Posterior cingulate gyrus (tissue), 11 donors: ENCODE measurements at regions not wholly inside any gene's neighbourhood (a gene's known extent, or its start where the extent isn't known, plus 50 kb on each side); places are given as distances from the start of the nearest gene placed in this dataset.
"Not testable (repeated sequence)": the region's sequence is repeated elsewhere in the genome, so short reads cannot be mapped to it uniquely, and the experiment has no call there.

Experiments
- DNase-seq, 10 donors: peaks; one replicate each; pipeline versions ENCODE4 v3.0.0 to v3.0.0-alpha.2; 2020 to 2021; ENCODE audit warnings: mixed read lengths in 3 of 10
- intact Hi-C: fragments of 100-400 bp; cut with DNase I; formaldehyde crosslinking; loops from one replicate; pipeline ENCODE4 v1.15.1; 2023

GRCh38 chr3:153768561-153769469, 352.4 kb upstream of the ARHGEF26 start:
- DNase-seq = peak in 3 of 10 donors; percentile 19 to 78 (median 23)
- intact Hi-C loops = loop anchor here (1.0 to 10.0 kb wide), 3 partner anchors 604 to 742 kb away; partner anchors contain the start of gene RAP2B

GRCh38 chr3:153783106-153783505, 338.1 kb upstream of the ARHGEF26 start:
- no peak for DNase-seq

GRCh38 chr3:153783741-153784480, 337.3 kb upstream of the ARHGEF26 start:
- intact Hi-C loops = no loop called here
- DNase-seq = no peak

More at GRCh38 chr3:153783106-153783505, 338.1 kb upstream of the ARHGEF26 start:
- intact Hi-C loops = no loop called here

GRCh38 chr3:153785901-153786300, 335.3 kb upstream of the ARHGEF26 start:
- intact Hi-C loops = no loop called here
- no peak for DNase-seq

- no peak for DNase-seq
- intact Hi-C loops = no loop called here
Observed at GRCh38 chr3:153789380-153789779, 331.8 kb upstream of the ARHGEF26 start.

GRCh38 chr3:153797056-153797455, 324.1 kb upstream of the ARHGEF26 start:
- intact Hi-C loops, DNase-seq: not testable (repeated sequence)

- no peak for DNase-seq
- intact Hi-C loops = no loop called here
Observed at GRCh38 chr3:153809097-153809496, 312.1 kb upstream of the ARHGEF26 start.

- no peak for DNase-seq
- intact Hi-C loops = no loop called here
Observed at GRCh38 chr3:153818338-153818737, 302.9 kb upstream of the ARHGEF26 start.

GRCh38 chr3:153820035-153820434, 301.2 kb upstream of the ARHGEF26 start:
- intact Hi-C loops = no loop called here
- no peak for DNase-seq

GRCh38 chr3:153828346-153828745, 292.8 kb upstream of the ARHGEF26 start:
- intact Hi-C loops = not testable (repeated sequence)
- peak in 1 of 10 donors; percentile 65 for DNase-seq

GRCh38 chr3:153829606-153830170, 291.5 kb upstream of the ARHGEF26 start:
- intact Hi-C loops = no loop called here
- no peak for DNase-seq

GRCh38 chr3:153830552-153830951, 290.6 kb upstream of the ARHGEF26 start:
- DNase-seq = no peak
- intact Hi-C loops = no loop called here

GRCh38 chr3:153835540-153835939, 285.6 kb upstream of the ARHGEF26 start:
- DNase-seq = no peak
- intact Hi-C loops = no loop called here

- intact Hi-C loops = no loop called here
- DNase-seq = no peak
Observed at GRCh38 chr3:153840487-153840886, 280.7 kb upstream of the ARHGEF26 start.

GRCh38 chr3:153843994-153844393, 277.2 kb upstream of the ARHGEF26 start:
- intact Hi-C loops = no loop called here
- no peak for DNase-seq

GRCh38 chr3:153845311-153845710, 275.9 kb upstream of the ARHGEF26 start:
- no peak for DNase-seq
- intact Hi-C loops = no loop called here

- intact Hi-C loops = no loop called here
- peak in 4 of 10 donors; percentile 6 to 71 (median 33) for DNase-seq
Observed at GRCh38 chr3:153848702-153849101, 272.5 kb upstream of the ARHGEF26 start.

GRCh38 chr3:153852355-153852754, 268.8 kb upstream of the ARHGEF26 start:
- no peak for DNase-seq
- intact Hi-C loops = no loop called here

- intact Hi-C loops = no loop called here
- DNase-seq = no peak
Observed at GRCh38 chr3:153853163-153853562, 268.0 kb upstream of the ARHGEF26 start.

- peak in 1 of 10 donors; percentile 25 for DNase-seq
- intact Hi-C loops = no loop called here
Observed at GRCh38 chr3:153855772-153856171, 265.4 kb upstream of the ARHGEF26 start.

- intact Hi-C loops = no loop called here
- no peak for DNase-seq
Observed at GRCh38 chr3:153856932-153857331, 264.3 kb upstream of the ARHGEF26 start.
